ENCODE measurements at regions not wholly inside any gene's neighbourhood (a gene's known extent, or its start where the extent isn't known, plus 50 kb on each side); places are given as distances from the start of the nearest gene placed in this dataset.
"Not testable (repeated sequence)": the region's sequence is repeated elsewhere in the genome, so short reads cannot be mapped to it uniquely, and the experiment has no call there.

DNA sequence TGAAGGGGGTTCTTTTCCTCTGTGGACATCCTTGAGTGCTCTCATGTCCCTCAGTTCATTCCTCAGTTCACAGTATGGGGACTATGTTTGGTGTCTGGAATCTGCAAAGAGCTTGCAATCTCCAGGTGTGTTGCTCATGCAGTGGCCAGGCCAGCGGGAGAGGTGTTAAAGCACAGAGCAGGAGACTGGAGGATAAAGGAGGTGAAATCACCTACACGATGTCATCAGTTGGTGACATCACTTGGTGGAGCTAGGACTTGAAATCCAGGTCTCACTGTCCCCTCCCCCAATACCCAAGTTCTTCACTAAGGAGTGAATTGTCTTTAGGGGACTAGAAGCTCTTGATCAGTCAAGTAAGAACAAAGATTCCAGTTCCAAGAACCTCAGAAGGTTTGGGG is 197.3 kb upstream of the ZNF618 start:
- no peaks in the 10 kb centered on the region for H3K36me3 ChIP-seq
- WGBS = 81% methylated on average over 2 of the region's 2 CpGs
- H3K4me3 ChIP-seq = no peak overlapping the region
- DNase-seq (ENCODE audit: low spot score in 2 of 2) = no peak
- peaks cover 15% of the 10 kb centered on the region for H3K4me1 ChIP-seq
- TF ChIP-seq CTCF (IDR thresholded peaks at IDR 0.05) = no peak
- TF ChIP-seq POLR2AphosphoS5 (IDR thresholded peaks at IDR 0.05) = no peak
- TF ChIP-seq POLR2A (IDR thresholded peaks at IDR 0.05) = no peak
- TF ChIP-seq EP300 (IDR thresholded peaks at IDR 0.05) = no peak
- H3K27me3 ChIP-seq = peaks cover 6% of the 10 kb centered on the region
- no peak overlapping the region for H3K27ac ChIP-seq
- H3K9me3 ChIP-seq = no peaks in the 10 kb centered on the region

GRCh38 chr9:113682297-113682771 is 193.8 kb upstream of the ZNF618 start:
- peak in 1 of 2 donors; percentile 75 for DNase-seq (ENCODE audit: low spot score in 2 of 2)
- Histone ChIP-seq H3K4me1 (peaks cover 6% of the 10 kb centered on the region), H3K4me3 (no peak overlapping the region), H3K9me3 (no peaks in the 10 kb centered on the region), H3K36me3 (no peaks in the 10 kb centered on the region), H3K27me3 (peaks cover 9% of the 10 kb centered on the region), H3K27ac (no peak overlapping the region)
- WGBS = 22% methylated on average over 7 of the region's 9 CpGs
- TF ChIP-seq POLR2AphosphoS5 (IDR thresholded peaks at IDR 0.05) (no peak), CTCF (IDR thresholded peaks at IDR 0.05) (peak; percentile 63 to 91), EP300 (IDR thresholded peaks at IDR 0.05) (no peak), POLR2A (IDR thresholded peaks at IDR 0.05) (no peak)

DNA sequence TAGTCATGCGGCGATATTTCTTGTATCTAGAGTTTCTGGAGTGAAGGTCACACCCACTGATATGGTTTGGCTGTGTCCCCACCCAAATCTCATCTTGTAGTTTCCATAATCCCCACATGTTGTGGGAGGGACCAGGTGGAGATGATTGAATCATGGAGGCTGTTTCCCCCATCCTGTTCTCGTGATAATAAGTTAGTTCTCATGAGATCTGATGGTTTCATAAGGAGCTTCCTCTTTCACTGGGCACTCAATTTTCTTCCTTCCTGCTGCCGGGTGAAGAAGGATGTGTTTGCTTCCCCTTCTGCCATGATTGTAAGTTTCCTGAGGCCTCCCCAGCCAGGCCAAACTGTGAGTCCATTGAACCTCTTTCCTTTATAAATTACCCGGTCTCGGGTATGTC is 190.5 kb upstream of the ZNF618 start:
- H3K27ac ChIP-seq = not testable (repeated sequence)
- 88% methylated on average over 6 of the region's 6 CpGs for WGBS

DNA sequence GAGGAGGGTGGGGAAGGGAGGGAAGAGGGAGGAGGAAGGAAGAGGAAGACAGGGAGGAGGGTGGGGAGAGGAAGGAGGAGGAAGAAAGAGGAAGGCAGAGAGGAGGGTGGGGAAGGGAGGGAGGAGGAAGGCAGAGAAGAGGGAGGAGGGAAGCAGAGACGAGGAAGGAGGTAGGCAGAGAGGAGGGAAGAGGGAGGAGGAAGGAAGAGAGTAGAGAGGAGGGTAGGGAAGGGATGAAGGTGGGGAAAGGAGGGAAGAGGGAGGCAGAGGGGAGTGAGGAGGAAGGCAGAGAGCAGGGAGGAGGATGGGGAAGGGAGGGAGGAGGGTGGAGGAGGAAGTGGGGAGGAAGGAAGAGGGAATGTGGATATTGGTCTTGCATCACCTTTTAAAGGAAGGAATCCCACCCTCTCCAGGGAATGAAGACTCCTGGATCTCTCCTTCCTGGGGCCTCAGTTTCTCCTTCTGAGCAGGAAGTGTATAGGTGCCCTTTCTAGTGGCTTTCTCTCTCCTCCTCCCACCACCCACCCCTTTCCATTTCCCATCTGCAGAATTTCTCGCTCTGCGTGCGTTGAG is 188.9 kb upstream of the ZNF618 start:
- peak overlapping the region; percentile 9 for H3K4me3 ChIP-seq
- no peaks in the 10 kb centered on the region for H3K36me3 ChIP-seq
- DNase-seq (ENCODE audit: low spot score in 2 of 2) = no peak
- H3K9me3 ChIP-seq = no peaks in the 10 kb centered on the region
- H3K4me1 ChIP-seq = peaks cover 15% of the 10 kb centered on the region
- TF ChIP-seq POLR2A (IDR thresholded peaks at IDR 0.05) (no peak), EP300 (IDR thresholded peaks at IDR 0.05) (no peak), CTCF (IDR thresholded peaks at IDR 0.05) (no peak), POLR2AphosphoS5 (IDR thresholded peaks at IDR 0.05) (no peak)
- WGBS = 28% methylated on average over 4 of the region's 4 CpGs
- H3K27me3 ChIP-seq = peaks cover 37% of the 10 kb centered on the region
- no peak overlapping the region for H3K27ac ChIP-seq

More for the DNA sequence above, 190.5 kb upstream of the ZNF618 start:
- H3K9me3 ChIP-seq; DNase-seq (ENCODE audit: low spot score in 2 of 2); H3K36me3 ChIP-seq; H3K4me3 ChIP-seq: not testable (repeated sequence)
- peaks cover 28% of the 10 kb centered on the region for H3K27me3 ChIP-seq
- peaks cover 17% of the 10 kb centered on the region for H3K4me1 ChIP-seq

DNA sequence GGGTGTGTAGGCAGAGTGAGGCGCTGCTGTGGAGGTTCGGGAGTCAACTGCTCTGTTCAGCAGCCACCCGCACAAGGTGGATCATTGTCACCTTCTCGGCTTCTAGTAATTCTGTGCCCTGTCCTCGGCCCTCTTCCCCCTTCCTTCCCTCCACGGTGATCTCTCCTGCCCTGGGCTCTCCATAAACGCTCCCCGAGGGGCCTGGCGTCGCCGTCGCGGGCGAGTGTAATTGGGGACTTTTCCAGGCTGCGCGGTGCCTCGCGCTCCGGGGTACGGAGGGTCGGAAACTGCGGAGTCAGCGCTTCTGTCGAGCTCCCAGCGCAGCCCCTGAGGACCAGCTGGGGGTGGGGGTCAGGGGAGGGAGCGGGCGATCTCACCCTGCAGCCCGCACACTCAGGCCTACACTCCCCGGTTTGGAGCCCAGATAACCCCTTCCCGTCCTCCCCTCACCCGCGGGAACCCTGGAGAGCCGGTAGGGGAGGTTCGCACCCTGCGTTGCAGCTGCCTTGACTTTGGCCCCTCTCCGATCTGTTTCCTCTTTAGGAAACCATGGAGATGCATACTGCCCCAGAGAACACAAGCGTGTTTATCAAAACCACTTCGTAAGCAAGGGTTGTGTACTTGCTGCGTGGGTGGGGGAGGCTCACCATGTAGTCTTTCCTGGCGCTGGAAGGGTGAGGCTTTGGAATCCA is 188.3 kb upstream of the ZNF618 start:
- H3K9me3 ChIP-seq = no peaks in the 10 kb centered on the region
- DNase-seq (ENCODE audit: low spot score in 2 of 2) = no peak
- TF ChIP-seq POLR2A (IDR thresholded peaks at IDR 0.05) (no peak), POLR2AphosphoS5 (IDR thresholded peaks at IDR 0.05) (no peak), CTCF (IDR thresholded peaks at IDR 0.05) (no peak), EP300 (IDR thresholded peaks at IDR 0.05) (no peak)
- H3K36me3 ChIP-seq = no peaks in the 10 kb centered on the region
- peak overlapping the region; percentile 9 for H3K4me3 ChIP-seq
- H3K27me3 ChIP-seq = peaks cover 40% of the 10 kb centered on the region
- no peak overlapping the region for H3K27ac ChIP-seq
- peaks cover 10% of the 10 kb centered on the region for H3K4me1 ChIP-seq
- 17% methylated on average over 32 of the region's 40 CpGs for WGBS

Measured in suprapubic skin (tissue), 4 donors.